UCSD-AML1 (cell line): ENCODE measurements at regions not wholly inside any gene's neighbourhood (a gene's known extent, or its start where the extent isn't known, plus 50 kb on each side); places are given as distances from the start of the nearest gene placed in this dataset.

Experiments used
- DNase-seq: peaks from one replicate; lab custom pipeline; 2025; ENCODE audit not compliant: unreplicated experiment; lab: John Stamatoyannopoulos, UW

DNA sequence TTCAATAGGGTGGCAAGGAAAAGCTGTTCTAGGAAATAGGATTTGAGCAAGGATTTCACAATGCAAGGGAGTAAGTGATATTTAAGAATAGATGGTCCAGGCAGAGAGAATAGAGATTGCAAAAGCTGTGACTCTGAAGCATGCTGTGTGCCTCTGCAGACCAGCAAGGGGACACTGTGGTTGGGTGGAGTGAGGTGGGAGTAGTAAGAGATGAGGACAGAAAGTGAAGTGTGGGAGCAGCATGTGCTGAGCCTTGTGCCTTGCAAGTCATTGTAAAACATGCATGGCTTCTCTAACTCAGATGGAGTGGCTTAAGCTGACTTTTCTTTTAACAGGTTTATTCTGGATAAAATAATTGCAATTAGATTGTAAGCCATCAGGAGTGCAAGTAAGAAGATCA lies 442.4 kb downstream of the CCSER2 start:
- DNase-seq = no peak

DNA sequence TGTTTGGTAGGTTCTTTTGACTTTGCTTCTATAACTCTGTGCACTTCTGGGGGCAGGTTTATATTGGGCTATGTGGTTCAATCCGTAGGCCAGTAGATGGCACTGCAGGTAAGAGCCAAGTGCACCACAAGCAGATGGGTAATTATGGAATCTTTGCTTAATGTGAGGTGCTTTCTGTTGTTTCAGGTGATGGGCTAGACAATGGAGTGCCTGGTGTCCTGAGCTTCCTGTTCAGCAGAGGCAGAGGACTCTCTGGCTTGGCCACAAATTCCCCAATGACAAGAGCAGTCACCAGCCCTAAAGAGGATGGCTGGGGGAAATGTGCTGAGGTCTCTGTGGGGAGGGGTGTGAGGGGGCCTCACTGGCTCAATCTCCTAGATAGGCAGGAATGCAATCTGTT lies 455.0 kb downstream of the CCSER2 start:
- DNase-seq = no peak

DNA sequence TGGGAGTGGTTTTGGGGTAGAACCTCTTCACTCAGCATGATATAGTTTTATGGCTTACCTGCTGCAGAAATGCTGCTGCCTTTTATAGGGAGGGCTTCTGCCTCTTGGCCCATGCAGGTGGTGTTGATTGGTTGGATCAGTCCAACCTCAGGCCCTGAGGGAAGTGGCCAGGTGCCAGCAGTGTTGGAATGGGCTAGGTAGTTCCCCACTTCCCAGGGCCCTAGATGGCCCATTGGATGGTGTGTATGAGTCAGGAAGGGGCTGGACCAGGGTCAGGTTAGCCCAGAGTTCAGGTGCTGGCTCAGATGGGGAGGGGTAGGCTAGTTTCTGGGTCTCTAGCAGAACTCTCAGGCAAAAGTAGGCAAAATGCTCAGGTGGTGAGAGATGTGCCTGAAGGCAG lies 455.5 kb downstream of the CCSER2 start:
- no peak for DNase-seq

DNA sequence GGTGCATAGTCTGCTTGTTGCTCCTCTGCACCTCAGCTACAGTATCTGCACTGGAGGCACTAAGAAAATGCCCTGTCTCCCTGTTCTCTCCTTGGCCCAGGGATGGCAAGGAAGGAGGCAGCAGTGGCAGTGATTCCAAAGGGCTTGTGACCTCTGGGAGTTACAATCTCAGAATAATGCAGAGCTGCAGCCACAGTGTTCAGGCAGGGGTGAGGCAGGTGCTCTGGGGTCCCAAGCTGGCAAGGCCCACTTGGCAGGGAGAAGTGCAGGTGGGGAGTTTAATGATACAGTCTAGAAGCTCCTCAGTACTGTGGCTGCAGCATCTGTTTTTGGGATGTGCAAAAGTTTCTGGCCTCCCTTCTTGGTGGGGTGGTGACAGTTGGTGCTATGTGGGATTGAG lies 456.4 kb downstream of the CCSER2 start:
- DNase-seq = no peak

DNA sequence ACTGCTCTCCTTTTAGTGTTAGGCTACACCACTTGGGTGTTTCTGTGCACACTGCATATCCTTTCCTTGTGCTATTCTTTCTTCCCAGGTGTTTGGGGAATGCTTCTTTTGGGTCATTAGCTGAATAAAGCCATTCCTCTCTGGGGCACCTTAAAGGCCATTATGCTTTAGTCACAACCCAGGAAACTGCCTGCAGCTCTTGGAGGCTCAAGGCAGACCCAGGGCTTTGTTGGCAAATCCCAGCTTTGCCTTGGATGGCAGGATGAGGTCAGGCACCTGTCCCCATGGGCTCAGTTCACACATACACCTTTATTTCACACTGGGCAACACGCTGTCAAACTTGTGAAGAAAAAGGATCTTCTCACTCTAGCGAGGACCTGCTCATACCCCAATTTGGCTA lies 460.6 kb downstream of the CCSER2 start:
- no peak for DNase-seq

DNA sequence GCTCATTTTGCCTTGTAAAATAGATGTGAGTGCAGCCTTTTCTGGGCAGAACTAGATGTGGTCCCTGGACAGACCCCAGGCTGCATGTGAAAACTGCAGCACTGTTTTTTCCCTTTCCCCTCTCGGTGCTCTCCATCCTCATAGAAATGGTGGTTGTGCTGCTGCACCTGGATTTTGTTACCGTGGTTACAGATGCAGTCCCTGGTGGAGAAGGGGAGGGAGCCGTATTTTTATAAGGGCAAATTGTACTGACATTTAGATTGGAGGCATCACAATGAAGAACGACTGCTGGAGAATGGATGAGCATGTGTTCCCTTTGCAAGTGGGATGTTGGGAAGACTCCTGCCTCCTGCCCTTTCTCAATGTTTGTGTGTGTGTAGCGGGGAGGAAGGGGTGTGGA lies 469.9 kb downstream of the CCSER2 start:
- DNase-seq = no peak

DNA sequence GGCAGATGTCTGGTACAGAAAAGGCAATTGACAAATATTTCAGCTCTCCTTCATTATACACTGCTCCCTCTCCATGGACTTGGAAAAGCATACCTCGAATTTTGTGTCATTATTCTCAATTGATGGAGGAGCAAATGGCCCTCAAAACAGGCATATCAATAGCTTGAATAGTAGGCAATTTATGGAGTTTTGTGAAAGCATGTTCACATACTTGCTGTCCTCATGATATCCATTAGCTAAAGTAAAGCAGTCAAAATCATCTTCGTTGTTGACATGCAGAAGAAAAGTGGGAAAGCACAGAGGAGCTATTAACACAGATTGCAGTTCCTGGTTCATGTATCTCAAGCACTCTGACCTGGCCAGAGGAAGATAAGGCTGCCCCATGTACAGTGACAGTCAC lies 472.8 kb downstream of the CCSER2 start:
- no peak for DNase-seq

DNA sequence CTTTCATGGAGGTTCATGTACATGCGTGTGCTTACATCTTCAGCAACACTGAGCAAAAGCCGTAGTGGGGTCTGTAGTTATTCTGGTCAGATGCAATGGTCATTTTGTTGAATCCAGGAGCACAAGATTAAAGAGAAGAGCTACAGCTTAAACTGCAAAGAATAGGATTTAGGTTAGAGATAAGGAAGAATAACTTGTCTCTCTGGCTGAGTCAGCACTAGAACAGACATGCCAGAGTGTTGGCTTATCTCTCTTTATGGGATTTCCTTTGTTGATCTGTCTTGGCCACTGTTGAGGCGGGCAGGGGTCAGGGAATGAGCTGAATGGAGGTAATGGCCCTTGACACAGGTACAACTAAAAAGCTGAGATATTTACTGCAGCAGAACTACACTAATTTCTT lies 473.5 kb downstream of the CCSER2 start:
- DNase-seq = no peak

DNA sequence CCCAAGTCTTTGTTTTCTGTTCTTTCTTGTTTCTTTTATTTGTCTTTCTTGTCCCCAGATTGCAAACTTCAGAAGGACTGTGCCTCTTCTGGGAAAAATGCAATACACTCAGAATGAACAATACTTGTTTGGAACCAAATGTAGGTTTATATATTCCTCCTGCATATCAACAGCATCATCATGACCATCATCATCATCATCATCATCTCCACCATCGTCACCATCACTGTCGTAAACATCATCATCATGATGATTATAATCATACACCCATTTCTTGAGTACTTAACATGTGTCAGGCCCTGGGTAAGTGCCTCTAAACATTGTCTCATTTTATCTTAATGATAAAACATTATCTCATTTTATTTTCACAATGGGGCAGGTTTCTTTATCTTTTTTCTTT lies 476.8 kb downstream of the CCSER2 start:
- DNase-seq = no peak

DNA sequence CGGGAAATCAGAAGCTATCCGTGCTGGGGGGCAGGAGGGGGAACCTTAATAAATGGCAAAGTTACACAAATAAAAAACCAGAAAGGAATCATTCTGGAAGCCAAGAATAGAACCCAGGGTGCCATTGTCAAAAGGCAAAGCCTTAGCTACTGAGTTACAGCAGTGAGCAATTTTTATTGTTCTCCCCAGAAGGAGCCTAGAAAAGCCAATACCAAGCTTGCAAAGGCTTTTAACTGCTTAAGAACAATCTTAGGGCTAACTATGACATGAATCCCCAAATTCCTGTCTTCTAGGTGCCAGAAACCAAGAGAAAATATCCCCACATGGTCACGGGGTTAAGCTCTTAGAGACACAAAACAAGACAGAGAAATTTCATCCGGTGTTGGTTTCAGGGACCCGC lies 482.7 kb downstream of the CCSER2 start:
- no peak for DNase-seq

DNA sequence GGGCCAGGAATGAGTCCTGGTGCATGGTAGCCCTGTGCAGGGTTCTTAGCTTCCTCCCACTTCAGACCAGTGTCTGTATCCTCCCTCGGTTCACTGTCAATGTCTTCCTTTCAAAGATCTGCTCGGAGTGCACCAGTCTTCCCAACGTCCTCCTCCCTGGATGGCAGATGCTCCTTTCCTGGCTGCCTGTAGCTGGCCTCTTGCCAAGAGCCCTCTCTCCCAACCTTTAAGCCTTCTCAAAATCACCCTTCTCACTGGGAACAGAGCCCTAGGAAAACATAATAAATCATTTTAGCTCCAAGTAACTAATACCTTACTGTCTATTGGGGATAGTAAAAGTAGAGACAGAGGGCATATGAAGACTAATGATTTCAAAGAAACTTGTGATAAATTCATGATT lies 490.6 kb downstream of the CCSER2 start:
- no peak for DNase-seq

DNA sequence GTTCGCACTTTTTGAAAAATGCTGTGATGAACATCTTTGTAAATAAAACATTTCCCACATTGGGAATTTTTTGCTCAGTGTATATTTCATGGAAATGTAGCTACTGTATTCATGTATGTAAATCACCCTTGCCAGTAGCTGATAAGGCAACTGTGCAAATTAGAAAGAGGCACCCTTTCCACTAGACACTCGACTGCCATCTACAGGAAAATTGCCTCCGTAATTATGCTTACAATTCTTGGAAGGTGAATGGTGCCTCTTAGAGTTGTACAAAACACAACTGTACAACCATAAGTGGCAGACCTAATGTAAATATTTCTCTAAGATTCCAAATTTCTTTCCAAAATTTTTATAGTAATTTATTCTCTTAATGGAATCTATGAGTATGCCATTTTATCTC lies 491.7 kb downstream of the CCSER2 start:
- DNase-seq = no peak

DNA sequence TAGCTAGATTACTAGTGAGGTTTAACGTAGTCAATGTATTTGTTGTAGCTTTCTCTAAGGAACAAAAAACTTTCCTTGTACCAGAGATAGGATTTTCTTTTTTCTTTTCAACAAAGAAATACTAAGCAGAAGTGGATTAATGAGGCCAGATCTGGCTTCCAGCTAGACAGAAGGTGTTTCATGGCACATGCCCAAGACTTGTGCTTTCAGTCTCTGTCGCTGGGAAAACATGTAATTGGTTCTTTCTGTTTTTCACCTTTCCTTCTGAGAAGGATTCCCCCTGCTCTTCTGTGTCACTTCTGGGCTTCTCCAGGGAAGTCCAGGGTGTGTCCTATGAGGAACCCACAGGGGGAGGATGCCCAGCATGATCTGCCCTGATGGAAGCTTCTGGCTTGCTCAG lies 492.2 kb downstream of the CCSER2 start:
- no peak for DNase-seq

DNA sequence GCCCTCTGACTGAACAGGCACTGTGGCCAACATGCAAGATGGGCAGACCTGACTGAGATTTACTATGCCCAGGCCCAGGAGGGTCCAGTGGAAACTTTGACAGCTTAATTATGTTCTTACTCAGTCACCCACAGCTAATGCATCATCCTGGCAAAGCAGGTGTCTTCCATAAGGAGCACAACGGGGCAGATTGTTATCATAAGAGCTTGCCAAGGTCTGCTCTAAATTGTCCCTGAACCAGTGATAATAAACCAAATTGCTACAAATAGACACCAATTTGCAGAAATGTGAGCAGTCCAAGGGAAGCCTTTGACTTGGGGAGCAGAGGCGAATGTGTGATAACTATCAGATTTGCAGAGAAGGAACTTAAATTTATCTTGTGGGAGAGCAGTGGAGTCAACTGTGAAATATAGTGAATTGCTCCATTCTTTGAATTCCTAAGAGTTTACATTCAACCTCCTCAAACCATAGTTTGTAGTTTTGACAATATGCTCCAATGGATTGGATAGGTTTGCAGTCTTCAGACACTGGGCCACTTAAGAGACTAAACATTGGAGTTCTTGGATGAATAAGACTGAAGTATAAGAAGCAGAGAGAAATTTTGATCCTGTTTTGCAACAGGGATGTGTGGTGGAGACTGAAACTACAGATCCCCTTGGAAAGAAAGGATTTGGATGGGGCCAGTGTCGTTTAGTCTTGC lies 494.7 kb downstream of the CCSER2 start:
- DNase-seq = no peak

DNA sequence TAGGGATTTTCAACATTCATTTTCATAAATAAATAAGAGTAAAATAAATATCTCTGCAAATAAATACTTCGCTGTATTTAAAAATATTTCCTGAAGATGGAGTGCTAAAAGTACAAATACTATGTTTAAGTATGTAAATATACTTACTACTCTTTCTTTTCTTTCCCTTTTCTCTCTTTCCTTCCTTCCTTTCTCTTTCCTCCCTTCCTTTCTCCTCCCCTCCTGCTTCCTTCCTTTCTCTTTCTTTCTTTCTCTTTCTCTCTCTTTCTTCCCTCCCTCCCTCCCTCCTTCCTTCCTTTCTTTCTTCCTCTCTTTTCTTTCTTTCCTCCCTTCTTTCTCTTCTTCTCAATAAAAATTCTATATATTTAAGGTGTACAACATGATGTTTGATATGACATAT lies 496.1 kb downstream of the CCSER2 start:
- DNase-seq = no peak

DNA sequence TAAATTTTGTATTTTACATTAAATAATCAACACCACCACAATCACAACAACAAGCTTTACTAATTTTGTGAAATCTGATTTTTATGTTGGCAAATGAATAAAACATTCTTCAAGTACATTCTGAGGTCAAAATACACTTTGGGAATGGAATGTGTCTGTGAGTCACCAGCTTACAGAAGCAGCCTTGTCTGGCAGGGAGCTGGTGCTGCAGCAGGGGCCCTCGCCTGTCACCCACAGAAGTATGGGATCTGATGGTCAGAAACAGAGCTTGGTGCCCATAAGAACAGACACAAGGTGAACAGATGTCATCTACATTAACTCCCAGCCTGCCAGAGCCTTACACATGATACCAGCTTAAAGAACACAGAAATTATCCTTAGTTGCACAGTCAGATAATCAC lies 496.9 kb downstream of the CCSER2 start:
- DNase-seq = no peak

DNA sequence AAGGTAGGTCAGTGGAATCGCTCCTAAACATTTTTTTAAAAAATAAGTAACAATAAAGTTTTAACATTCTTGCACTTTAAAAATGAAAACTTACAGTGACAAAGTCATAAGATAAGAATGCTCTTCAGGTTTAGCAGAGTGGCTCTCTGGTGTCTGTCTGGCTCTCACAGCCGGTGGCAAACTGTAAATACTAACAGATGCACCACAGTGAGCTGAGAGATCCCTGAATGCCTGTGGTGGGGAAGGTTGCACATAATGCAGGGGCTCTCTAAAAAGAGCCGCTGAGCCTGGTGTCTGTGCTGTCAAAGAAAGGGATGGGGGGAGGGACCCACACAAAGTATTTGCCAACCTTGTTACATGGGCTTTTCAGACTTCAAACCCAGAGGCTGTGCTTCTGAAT lies 498.3 kb downstream of the CCSER2 start:
- no peak for DNase-seq

DNA sequence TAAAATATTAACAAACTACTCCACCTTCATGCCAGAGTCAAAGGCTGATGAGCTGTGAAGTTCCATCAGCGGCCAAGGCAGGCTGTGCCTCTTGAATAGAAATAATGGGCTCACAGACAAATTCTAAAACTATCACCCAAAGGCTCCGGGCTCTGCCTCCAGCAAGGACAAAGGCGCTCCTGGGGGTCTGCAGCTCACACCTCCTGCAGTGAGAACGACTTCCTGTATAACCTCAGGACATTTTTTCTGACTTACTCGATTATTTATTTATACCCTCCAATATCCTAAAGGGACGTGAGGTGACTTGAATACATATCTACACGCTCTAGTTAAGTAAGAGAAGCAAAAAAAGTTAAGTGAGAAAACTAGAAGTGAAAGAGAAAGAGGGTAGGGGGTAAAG lies 500.7 kb downstream of the CCSER2 start:
- DNase-seq = no peak

DNA sequence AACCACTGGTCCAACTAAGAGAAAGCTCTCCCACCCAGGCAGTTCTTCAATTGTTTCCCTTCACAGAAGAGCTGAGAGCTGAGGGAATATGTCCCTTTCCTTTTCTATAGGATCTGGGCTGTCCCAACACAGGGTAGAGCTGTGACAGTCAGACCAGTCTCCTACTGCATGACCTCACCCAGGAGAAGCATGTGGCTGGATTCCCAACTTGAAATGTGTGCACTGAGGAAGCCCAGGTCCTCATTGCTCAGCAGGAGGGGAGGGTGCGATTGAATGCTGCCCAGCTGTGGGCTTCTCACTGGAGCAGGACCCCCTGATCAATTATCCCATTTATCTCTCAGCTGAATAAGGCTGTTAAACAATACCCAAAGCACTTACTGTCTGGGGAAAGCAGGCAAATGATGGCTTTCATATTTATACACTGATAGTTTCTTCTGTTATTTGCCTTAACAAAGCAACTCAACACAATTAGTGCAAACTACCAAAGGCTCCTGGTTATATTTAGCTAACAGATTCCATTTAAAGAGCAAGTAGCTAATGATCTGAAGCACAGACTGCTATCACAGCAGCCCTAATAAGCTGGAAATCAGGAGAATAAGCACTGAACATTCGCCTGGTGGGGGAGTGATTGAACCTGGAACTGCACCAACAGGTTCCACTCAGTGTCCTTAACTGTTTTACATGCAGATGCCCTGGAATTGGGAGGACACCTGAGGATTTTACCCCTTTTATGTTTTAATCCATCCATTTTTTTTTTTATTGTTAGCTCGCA lies 508.8 kb downstream of the CCSER2 start:
- no peak for DNase-seq

DNA sequence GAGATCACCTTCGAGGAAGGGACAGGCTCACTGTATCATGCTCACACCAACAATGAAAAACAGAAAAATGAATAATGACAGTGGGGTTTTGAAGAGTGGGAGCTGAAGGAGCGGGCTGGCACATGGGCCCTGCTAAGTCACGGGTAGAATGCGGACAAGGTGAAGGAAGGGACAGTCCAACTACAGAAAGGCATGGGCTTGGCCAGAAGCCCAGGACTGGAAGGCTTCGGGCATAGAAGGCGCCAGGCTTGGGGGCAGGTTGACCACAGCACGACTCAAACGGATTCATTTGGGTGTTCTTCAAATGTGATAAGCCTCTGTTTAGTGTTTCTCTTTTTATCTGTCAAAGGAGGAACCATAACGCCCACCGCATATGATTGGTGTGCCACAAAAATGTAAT lies 509.5 kb downstream of the CCSER2 start:
- no peak for DNase-seq

DNA sequence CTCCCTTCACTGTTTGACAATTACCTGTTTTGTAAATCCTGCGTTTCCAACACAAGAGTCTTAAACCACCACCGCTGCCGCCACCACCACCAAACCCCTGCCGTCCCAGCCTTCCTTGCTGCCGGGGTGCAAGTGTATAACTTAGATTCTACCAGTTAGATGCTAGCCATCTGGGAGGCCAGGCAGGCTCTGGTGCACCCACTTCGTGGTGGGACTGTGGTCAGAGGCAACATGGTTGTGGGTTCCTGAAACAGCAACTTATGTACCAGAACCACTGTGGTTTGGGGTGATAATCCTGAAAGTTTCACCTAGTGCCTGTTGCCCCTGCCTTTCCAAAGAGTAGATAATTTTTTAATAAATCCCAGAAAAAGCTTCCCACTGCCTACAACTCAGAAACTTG lies 510.5 kb downstream of the CCSER2 start:
- no peak for DNase-seq

DNA sequence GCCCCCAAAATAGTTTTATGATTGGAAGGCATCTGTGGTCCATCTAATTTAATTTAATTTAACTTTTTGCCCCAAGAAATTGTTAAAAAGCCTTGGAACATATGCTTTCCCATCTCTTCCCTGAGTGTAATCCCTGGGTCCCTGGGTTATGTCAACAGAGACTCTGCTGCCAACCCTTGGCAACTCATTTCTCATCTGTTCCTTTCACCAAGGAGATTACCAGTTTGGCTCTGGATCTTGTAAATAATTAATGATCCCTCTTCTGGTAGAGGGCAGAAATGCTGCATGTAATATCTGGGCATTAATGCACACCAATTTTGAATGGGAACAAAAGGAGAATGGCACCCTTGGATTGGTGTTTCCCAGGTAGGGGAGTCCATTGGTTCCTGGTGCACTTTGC lies 514.2 kb downstream of the CCSER2 start:
- no peak for DNase-seq

DNA sequence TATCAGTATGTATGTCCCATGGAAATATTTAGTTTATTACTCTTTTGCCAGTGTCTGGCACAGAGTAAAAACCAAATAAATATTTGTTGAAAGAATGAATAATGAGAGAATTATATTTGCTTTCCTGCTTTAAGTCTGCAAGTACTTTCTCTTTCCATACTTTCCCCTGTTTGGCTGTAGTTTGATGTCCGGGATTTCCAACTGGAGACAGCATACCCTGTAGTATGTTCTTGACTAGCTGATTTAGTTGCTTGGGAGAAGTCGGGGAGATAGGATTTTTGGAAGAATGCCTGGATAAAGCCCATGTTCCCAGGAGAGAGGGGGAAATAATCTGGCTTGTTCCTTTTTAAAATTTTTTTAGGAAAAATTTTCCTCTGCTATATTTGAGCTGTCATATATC lies 516.1 kb downstream of the CCSER2 start:
- no peak for DNase-seq
